KMS-11 (cell line): ENCODE measurements at regions not wholly inside any gene's neighbourhood (a gene's known extent, or its start where the extent isn't known, plus 50 kb on each side); places are given as distances from the start of the nearest gene placed in this dataset.

ENCODE experiments used
- H2AFZ ChIP-seq: fragments of 200-600 bp; sonication (generic); 2 replicates; pipeline ENCODE4 v1.6.1; 2016; ENCODE audit warnings: antibody characterized with exemption, mixed run types, low read depth
- H3K27ac ChIP-seq: fragments of 200-600 bp; sonication (generic); 2 replicates; pipeline ENCODE4 v1.6.1; 2016; ENCODE audit warnings: mild to moderate bottlenecking, mixed run types
- H3K27me3 ChIP-seq: fragments of 200-600 bp; sonication (generic); 2 replicates; pipeline ENCODE4 v1.6.1; 2017; ENCODE audit warnings: mild to moderate bottlenecking, low read depth, mixed run types, moderate library complexity; ENCODE audit not compliant: insufficient read depth
- H3K36me3 ChIP-seq: fragments of 200-600 bp; sonication (generic); 2 replicates; pipeline ENCODE4 v1.6.1; 2017; ENCODE audit warnings: mild to moderate bottlenecking, mixed run types; ENCODE audit not compliant: insufficient read depth
- H3K4me1 ChIP-seq: fragments of 200-600 bp; sonication (generic); 2 replicates; pipeline ENCODE4 v1.6.1; 2016; ENCODE audit warnings: mild to moderate bottlenecking, low read depth, mixed run types; ENCODE audit not compliant: poor library complexity, severe bottlenecking
- H3K4me2 ChIP-seq: fragments of 200-600 bp; sonication (generic); 2 replicates; pipeline ENCODE4 v1.7.0; 2016; ENCODE audit warnings: mild to moderate bottlenecking, mixed run types
- H3K4me3 ChIP-seq: fragments of 200-600 bp; sonication (generic); IDR thresholded peaks from 2 replicates; pipeline ENCODE4 v1.6.1; 2017; ENCODE audit warnings: low read depth, low read length, mixed read lengths; ENCODE audit not compliant: insufficient read depth
- H3K79me2 ChIP-seq: fragments of 200-600 bp; sonication (generic); 2 replicates; pipeline ENCODE4 v1.6.1; 2016; ENCODE audit warnings: low read depth, mixed run types; ENCODE audit not compliant: insufficient read depth
- H3K9ac ChIP-seq: fragments of 200-600 bp; sonication (generic); 2 replicates; pipeline ENCODE4 v1.6.1; 2016; ENCODE audit warnings: mild to moderate bottlenecking, mixed run types
- H4K20me1 ChIP-seq: fragments of 200-600 bp; sonication (generic); 2 replicates; pipeline ENCODE4 v1.6.1; 2016; ENCODE audit warnings: mild to moderate bottlenecking, mixed run types; ENCODE audit not compliant: insufficient read depth
- TF ChIP-seq, protein P1 (sequence below): fragments of 200-600 bp; sonication (generic); conservative IDR thresholded peaks from 2 replicates; pipeline ENCODE4 v1.6.1; 2017; ENCODE audit warnings: low read depth, mild to moderate bottlenecking, antibody characterized with exemption, low read length, moderate library complexity, mixed read lengths

DNA sequence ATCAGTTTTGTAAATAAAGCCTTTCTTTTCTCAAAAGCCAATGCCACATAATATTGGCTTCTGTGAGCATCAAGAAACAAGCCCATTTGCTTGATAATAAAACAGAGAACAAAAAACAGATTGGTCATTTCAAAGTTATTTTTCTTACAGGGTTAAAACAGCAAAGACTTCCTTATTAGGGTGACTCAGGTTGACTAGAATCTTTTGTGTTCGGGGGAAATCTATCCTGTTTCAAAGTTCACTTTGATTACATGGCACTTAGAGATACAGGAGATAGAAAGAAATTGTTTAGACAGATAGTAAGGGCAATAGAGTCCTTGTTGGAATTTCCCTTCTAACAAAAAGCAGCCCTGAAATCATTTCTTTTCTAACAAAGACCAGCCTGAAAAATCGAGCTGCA is 170.0 kb upstream of the GLRA2 start:
- H3K9ac ChIP-seq = no peak overlapping the region
- H3K79me2 ChIP-seq = no peaks in the 10 kb centered on the region
- no peak overlapping the region for H3K27ac ChIP-seq
- no peaks in the 10 kb centered on the region for H3K4me1 ChIP-seq
- H3K4me2 ChIP-seq = no peak overlapping the region
- no peaks in the 10 kb centered on the region for H3K36me3 ChIP-seq
- H3K27me3 ChIP-seq = no peaks in the 10 kb centered on the region
- TF ChIP-seq, protein P1, sequence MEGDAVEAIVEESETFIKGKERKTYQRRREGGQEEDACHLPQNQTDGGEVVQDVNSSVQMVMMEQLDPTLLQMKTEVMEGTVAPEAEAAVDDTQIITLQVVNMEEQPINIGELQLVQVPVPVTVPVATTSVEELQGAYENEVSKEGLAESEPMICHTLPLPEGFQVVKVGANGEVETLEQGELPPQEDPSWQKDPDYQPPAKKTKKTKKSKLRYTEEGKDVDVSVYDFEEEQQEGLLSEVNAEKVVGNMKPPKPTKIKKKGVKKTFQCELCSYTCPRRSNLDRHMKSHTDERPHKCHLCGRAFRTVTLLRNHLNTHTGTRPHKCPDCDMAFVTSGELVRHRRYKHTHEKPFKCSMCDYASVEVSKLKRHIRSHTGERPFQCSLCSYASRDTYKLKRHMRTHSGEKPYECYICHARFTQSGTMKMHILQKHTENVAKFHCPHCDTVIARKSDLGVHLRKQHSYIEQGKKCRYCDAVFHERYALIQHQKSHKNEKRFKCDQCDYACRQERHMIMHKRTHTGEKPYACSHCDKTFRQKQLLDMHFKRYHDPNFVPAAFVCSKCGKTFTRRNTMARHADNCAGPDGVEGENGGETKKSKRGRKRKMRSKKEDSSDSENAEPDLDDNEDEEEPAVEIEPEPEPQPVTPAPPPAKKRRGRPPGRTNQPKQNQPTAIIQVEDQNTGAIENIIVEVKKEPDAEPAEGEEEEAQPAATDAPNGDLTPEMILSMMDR = no peak
- no peak overlapping the region for H3K4me3 ChIP-seq
- no peaks in the 10 kb centered on the region for H4K20me1 ChIP-seq
- no peak overlapping the region for H2AFZ ChIP-seq

DNA sequence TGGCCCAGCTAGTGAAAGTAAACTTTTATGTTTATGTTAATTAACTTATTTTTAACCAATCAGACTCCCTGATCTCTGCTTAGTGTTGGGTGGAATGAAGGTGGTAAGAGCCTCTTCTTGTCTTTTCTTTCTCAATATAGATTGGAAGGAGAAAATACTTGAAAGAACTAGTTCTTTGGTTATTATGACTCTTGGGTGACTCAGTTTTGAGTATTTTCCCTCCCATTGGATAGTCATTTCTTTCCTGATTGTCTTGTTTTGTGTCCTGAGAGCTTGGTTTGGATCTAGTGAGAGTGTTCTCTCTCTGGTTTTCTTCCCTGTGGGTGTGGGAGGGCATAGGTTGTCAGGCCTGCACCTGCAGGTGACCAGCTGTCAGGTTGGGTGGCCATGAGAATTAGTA is 172.0 kb upstream of the GLRA2 start:
- Histone ChIP-seq H3K27me3 (no peaks in the 10 kb centered on the region), H3K4me2 (no peak overlapping the region), H4K20me1 (no peaks in the 10 kb centered on the region), H3K27ac (no peak overlapping the region), H3K79me2 (no peaks in the 10 kb centered on the region), H3K9ac (no peak overlapping the region), H3K4me3 (no peak overlapping the region), H3K4me1 (no peaks in the 10 kb centered on the region), H2AFZ (no peak overlapping the region), H3K36me3 (no peaks in the 10 kb centered on the region)
- TF ChIP-seq, protein P1 = no peak

DNA sequence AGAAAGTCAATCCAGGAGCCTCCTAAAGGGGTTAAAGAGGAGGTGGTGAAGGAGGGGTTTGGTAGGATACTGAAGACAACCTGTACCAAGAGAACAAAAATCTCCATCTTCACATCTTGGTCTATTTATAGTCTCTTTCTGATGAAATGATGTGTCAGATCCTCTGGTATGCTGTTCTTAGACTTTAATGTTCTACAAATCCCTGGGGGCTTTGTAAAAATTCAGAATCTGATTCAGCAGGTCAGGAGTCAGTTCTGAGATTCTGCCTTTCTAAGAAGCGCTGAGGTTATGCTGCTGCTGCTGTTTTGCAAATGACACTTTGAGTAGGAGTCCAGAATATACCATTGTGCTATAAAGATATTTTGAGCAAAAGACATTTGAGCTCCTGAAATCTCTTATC is 172.9 kb upstream of the GLRA2 start:
- Histone ChIP-seq H3K36me3 (no peaks in the 10 kb centered on the region), H3K4me2 (no peak overlapping the region), H4K20me1 (no peaks in the 10 kb centered on the region), H3K9ac (no peak overlapping the region), H3K27ac (no peak overlapping the region), H2AFZ (no peak overlapping the region), H3K79me2 (no peaks in the 10 kb centered on the region), H3K4me1 (no peaks in the 10 kb centered on the region), H3K4me3 (no peak overlapping the region), H3K27me3 (no peaks in the 10 kb centered on the region)
- TF ChIP-seq, protein P1 = no peak

DNA sequence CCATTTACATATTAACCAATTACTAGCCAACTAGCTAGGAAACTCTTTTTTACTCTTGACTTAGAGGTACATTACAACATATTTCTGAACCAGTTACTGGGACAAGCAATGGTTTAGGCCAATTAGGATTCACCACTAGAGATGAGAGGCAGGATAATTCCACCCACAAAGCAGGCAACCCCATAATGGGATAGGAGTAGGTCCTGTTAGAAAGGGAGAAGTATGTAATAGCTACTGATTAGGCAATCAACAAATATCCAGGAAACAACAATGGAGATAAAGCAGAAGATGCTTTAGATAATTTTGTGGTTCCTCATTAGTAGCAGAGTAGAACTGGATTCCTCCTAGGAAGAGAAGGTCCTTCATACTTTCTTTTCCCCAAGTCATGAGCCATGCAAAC is 173.8 kb upstream of the GLRA2 start:
- no peaks in the 10 kb centered on the region for H3K36me3 ChIP-seq

More for the DNA sequence above, 173.8 kb upstream of the GLRA2 start:
- Histone ChIP-seq H3K79me2 (no peaks in the 10 kb centered on the region), H3K4me2 (no peak overlapping the region), H3K27me3 (no peaks in the 10 kb centered on the region), H4K20me1 (no peaks in the 10 kb centered on the region), H3K9ac (no peak overlapping the region), H2AFZ (no peak overlapping the region), H3K27ac (no peak overlapping the region), H3K4me1 (no peaks in the 10 kb centered on the region), H3K4me3 (no peak overlapping the region)
- TF ChIP-seq, protein P1 = no peak
